GM19372 (cell line): ENCODE measurements at regions not wholly inside any gene's neighbourhood (a gene's known extent, or its start where the extent isn't known, plus 50 kb on each side); places are given as distances from the start of the nearest gene placed in this dataset.

Experiments used
- ATAC-seq: cut with Tn5 transposase; IDR thresholded peaks from one replicate; pipeline ENCODE4 v1.9.1; 2021; ENCODE audit warnings: mild to moderate bottlenecking, low read depth, moderate library complexity; ENCODE audit not compliant: unreplicated experiment

DNA sequence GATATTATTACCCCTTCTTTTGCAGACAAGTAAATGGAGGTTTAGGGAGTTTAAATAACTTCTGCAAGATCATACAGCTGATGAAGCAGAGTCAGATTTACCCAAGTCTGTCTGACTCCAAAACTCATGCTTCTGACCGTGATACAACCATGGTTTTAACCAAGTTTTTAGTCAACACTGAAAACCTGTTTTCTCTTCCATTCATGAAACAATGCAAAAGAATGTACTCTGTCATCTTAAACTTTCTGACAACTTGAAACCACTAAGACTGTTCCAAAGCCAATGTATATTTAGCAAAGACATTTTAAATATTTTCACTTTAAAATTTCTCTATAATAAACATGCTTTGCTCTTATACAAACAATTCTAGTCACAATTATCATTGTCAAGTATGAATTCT, 77.0 kb upstream of the RBMS3 start:
- ATAC-seq: no peak

DNA sequence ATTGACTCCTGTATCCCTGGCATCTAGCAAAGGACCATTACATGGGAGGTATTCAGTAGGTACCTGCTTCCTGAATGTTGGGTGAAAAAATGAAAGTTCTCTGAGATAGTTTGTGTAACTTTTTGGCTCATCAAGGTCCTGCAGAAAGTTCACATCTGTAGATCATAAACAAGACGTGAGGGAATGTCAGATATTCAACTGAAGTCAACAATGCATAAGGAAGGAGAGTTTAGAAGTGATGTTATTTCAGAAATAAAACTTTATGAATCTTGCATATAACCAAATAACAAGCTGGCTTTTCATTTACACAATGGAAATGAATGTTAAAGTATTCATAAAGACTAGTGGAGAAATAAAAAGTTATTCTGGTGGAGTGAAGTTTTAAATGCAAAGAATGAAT, 73.4 kb upstream of the RBMS3 start:
- ATAC-seq: no peak

DNA sequence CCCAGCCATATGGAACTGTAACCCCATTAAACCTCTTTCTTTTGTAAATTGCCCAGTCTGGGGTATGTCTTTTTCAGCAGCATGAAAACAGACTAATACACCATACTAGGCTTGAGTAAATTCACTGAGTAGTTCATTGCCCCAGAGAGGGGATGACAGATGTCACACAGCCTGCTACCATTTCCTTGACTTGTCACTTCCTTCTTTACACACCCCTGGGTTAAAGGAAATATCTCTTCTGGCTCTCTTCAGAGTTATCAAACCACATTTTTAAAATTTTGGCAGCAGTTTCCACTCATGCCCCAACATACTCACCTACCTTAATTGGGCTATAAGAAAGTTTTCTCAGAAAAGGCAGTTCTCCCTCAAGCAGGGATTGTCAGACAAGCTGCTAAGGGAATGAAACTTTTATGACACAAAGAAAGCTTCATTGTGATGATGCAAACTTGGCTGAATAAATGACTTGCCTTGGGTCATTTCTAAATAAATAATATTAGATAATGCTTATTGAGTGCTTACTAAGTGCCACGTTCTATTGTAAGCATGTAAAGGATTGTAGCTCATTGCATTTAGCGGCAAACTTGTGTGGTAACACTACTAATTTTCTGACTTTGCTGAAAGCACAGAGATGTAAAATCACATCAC, 68.0 kb upstream of the RBMS3 start:
- no peak for ATAC-seq

DNA sequence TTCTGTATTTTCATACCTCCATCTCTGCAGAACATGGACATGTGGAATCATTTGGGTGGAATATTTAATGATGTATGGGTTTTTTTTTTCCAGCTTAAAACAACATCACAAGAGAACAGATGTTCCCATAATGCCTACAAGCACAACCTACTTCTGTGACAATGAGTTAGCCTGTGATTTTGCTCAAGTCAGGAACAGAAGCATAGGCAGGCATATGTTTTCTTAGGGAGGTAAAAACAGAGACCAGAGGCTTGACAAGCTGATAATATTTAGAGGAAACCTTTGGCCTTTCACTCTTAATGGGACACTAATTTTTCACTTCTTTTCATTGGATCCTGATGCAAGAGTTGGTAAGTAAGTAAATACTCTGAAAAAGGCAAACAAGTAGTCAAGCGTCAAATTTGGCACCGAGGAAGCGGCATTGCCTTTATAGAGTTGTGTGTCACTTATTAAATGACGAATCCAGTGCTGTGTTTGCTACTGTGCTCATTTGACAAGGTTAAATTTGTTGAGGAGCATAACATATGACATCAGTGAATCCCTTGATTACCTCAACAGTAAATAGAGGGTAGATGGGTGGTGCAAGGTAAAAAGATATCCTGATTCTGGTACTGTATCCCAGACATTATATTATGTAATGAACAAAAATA, 66.7 kb upstream of the RBMS3 start:
- no peak for ATAC-seq

DNA sequence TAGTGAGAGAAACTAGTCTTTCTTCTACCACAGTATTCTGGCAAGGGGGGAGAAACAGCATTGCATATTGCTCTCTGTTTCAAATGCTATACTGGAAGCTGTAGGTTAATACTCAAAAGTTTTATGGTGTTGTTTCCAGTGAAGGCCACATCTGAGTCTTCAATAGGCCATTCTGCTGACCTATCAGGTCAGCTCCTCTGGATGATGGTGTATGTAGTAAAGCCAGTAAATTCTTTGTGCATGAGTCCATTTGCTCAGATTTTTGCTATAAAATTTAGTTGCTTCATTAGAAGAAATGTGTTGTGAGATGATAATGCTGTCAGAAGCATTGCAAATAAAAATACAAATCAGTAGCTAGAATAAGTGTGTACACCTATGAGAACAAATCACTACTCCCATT, 64.9 kb upstream of the RBMS3 start:
- ATAC-seq: no peak

DNA sequence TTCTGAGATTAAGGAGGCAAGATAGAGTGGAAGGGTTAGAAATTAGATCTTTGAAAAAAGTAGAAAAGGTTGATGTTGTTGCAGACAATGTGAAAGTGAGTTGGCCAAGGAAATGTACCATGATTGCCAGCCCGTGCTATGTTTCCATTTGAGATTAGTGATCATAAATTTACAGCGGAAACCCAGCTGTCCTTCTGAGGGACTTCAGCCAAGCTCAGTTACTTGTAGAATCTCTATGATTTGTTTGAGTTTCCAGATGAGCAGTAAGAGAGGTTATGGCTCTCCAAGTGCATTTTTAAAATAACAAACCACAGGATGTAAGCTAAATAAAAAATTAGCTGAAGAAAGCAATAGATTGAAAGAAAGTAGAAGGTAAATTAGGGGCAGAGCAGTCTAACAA, 54.2 kb upstream of the RBMS3 start:
- ATAC-seq: no peak

DNA sequence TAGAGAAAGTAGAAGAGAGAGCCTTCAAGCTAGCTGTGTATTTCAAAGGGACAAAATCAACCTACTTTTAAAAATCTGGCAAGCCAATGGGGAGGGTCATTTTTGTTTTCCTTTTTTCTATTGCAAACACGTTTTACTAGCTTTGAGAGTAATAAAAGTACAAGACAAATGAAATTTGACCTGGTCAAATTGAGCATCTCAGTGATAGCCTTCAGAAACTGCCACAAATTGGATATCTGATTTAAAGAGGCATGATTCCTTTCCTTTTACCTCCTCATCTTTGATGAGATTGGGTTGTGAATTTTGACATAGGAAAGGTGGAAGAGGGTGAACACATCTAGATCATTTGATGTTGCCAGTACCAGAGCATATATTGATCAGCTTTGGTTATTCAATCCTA, 53.6 kb upstream of the RBMS3 start:
- no peak for ATAC-seq
